PC-9 (cell line): ENCODE measurements at regions not wholly inside any gene's neighbourhood (a gene's known extent, or its start where the extent isn't known, plus 50 kb on each side); places are given as distances from the start of the nearest gene placed in this dataset.

Source experiments
- BruUV-seq: library from RNA; stranded (reverse); fragments of 400-500 nt; replicated peaks from 2 replicates; lab custom pipeline; 2021; lab: Mats Ljungman, UMichigan
- CTCF ChIA-PET: fragments of 300-600 bp; sonication (Branson Sonifier 250); formaldehyde crosslinking; loops from one replicate; lab custom pipeline; 2022; ENCODE audit warnings: antibody characterized with exemption; lab: Charles Lee
- POLR2A ChIA-PET: fragments of 300-600 bp; sonication (Branson Sonifier 250); formaldehyde crosslinking; loops from one replicate; lab custom pipeline; 2022; ENCODE audit warnings: antibody characterized with exemption; ENCODE audit not compliant: unreplicated experiment; lab: Charles Lee
- DNase-seq, 2 experiments: peaks; one replicate each; pipeline versions ENCODE4 v3.0.0 to v3.0.0-alpha.2; 2015 to 2022; ENCODE audit warnings: mixed read lengths in 1 of 2
- H2AFZ ChIP-seq: fragments of 200-600 bp; sonication (generic); 2 replicates; pipeline ENCODE4 v1.8.1; 2017; ENCODE audit warnings: antibody characterized with exemption
- H3F3A ChIP-seq: fragments of 200-600 bp; sonication (generic); 2 replicates; pipeline ENCODE4 v1.8.1; 2017; ENCODE audit warnings: antibody characterized with exemption, mild to moderate bottlenecking, low read depth; ENCODE audit not compliant: insufficient read depth
- H3K27ac ChIP-seq: fragments of 200-600 bp; sonication (generic); 2 replicates; pipeline ENCODE4 v1.6.1; 2016; ENCODE audit warnings: mixed run types
- H3K27me3 ChIP-seq: fragments of 200-600 bp; sonication (generic); 2 replicates; pipeline ENCODE4 v1.6.1; 2016; ENCODE audit warnings: low read depth, mixed run types; ENCODE audit not compliant: insufficient read depth
- H3K36me3 ChIP-seq: fragments of 200-600 bp; sonication (generic); 2 replicates; pipeline ENCODE4 v1.6.1; 2016; ENCODE audit warnings: low read depth, mixed run types
- H3K4me1 ChIP-seq: fragments of 200-600 bp; sonication (generic); replicated peaks from 2 replicates; pipeline ENCODE4 v1.6.1; 2016; ENCODE audit warnings: mixed run types; ENCODE audit not compliant: insufficient read depth
- H3K4me2 ChIP-seq: fragments of 200-600 bp; sonication (generic); 2 replicates; pipeline ENCODE4 v1.6.1; 2017; ENCODE audit warnings: mixed run types
- H3K4me3 ChIP-seq: fragments of 200-600 bp; sonication (generic); 2 replicates; pipeline ENCODE4 v1.6.1; 2016; ENCODE audit warnings: mixed run types
- H3K79me2 ChIP-seq: fragments of 200-600 bp; sonication (generic); 2 replicates; pipeline ENCODE4 v1.6.1; 2017; ENCODE audit warnings: low read depth, mixed run types
- H3K9me2 ChIP-seq: fragments of 200-600 bp; sonication (generic); 2 replicates; pipeline ENCODE4 v1.8.1; 2017; ENCODE audit warnings: mild to moderate bottlenecking; ENCODE audit not compliant: insufficient read depth
- H3K9me3 ChIP-seq: fragments of 200-600 bp; sonication (generic); 2 replicates; pipeline ENCODE4 v1.8.1; 2016; ENCODE audit warnings: low read depth; ENCODE audit not compliant: insufficient read depth
- H4K20me1 ChIP-seq: fragments of 200-600 bp; sonication (generic); 2 replicates; pipeline ENCODE4 v1.8.1; 2017; ENCODE audit not compliant: insufficient read depth
- EZH2 ChIP-seq: fragments of 200-600 bp; sonication (generic); IDR thresholded peaks from 2 replicates; pipeline ENCODE4 v1.8.0; 2017; ENCODE audit warnings: antibody characterized with exemption, low read depth
- intact Hi-C: fragments of 100-400 bp; cut with micrococcal nuclease; formaldehyde crosslinking; loops from one replicate; pipeline ENCODE4 v1.10.0; 2022; ENCODE audit not compliant: unreplicated experiment
- TF ChIP-seq, protein P1 (sequence below): fragments of 200-600 bp; sonication (generic); conservative IDR thresholded peaks from 2 replicates; pipeline ENCODE4 v1.6.1; 2017; ENCODE audit warnings: mixed run types, antibody characterized with exemption, mild to moderate bottlenecking, moderate library complexity

DNA sequence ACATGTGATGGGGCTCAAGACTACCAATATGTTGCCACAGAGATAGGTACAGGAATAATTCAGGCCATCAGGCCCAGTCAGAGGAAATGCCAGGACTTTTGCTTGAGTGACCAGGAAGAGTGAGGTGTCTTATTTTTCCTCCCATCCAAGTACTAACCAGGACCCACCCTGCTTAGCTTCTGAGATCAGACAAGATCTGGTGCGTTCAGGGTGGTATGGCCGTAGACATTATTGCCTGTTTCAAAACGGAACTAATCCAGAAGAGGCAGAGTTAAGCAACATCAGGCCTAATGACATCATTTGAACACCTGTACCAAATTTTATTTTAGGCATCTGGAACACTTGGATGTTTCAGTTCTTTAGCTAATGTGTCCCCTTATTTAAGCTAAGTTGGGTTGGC lies 205.5 kb upstream of the POU2AF2 start:
- intact Hi-C loops, result no loop called here
- no peaks in the 10 kb centered on the region for H3K36me3 ChIP-seq
- H3K27me3 ChIP-seq, result no peaks in the 10 kb centered on the region
- H3K4me2 ChIP-seq, result no peak overlapping the region
- DNase-seq, result no peak
- H3F3A ChIP-seq, result no peaks in the 10 kb centered on the region
- CTCF ChIA-PET, result no interaction called here
- H3K9me3 ChIP-seq, result no peaks in the 10 kb centered on the region; the same call in 1 of the 2 replicates
- TF ChIP-seq, protein P1, sequence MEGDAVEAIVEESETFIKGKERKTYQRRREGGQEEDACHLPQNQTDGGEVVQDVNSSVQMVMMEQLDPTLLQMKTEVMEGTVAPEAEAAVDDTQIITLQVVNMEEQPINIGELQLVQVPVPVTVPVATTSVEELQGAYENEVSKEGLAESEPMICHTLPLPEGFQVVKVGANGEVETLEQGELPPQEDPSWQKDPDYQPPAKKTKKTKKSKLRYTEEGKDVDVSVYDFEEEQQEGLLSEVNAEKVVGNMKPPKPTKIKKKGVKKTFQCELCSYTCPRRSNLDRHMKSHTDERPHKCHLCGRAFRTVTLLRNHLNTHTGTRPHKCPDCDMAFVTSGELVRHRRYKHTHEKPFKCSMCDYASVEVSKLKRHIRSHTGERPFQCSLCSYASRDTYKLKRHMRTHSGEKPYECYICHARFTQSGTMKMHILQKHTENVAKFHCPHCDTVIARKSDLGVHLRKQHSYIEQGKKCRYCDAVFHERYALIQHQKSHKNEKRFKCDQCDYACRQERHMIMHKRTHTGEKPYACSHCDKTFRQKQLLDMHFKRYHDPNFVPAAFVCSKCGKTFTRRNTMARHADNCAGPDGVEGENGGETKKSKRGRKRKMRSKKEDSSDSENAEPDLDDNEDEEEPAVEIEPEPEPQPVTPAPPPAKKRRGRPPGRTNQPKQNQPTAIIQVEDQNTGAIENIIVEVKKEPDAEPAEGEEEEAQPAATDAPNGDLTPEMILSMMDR, result no peak
- no peak for TF ChIP-seq EZH2
- no peaks in the 10 kb centered on the region for H4K20me1 ChIP-seq
- no peaks in the 10 kb centered on the region for H3K79me2 ChIP-seq
- H3K4me3 ChIP-seq, result no peak overlapping the region
- H3K9me2 ChIP-seq, result no peaks in the 10 kb centered on the region
- POLR2A ChIA-PET, result no interaction called here
- H2AFZ ChIP-seq, result no peak overlapping the region
- BruUV-seq, result no TSS peak
- no peaks in the 10 kb centered on the region for H3K4me1 ChIP-seq
- no peak overlapping the region for H3K27ac ChIP-seq

GRCh38 chr11:111035746-111036145 lies 209.8 kb upstream of the POU2AF2 start:
- H3K36me3 ChIP-seq, result no peaks in the 10 kb centered on the region
- no peak overlapping the region for H2AFZ ChIP-seq
- no peak overlapping the region for H3K27ac ChIP-seq
- no peak overlapping the region for H3K4me2 ChIP-seq
- H3F3A ChIP-seq, result no peaks in the 10 kb centered on the region
- no peak overlapping the region for H3K4me3 ChIP-seq
- no peaks in the 10 kb centered on the region; the same call in 1 of the 2 replicates for H3K9me3 ChIP-seq
- CTCF ChIA-PET, result no interaction called here
- H4K20me1 ChIP-seq, result no peaks in the 10 kb centered on the region
- no peaks in the 10 kb centered on the region for H3K79me2 ChIP-seq
- no peak for DNase-seq
- POLR2A ChIA-PET, result no interaction called here
- no peaks in the 10 kb centered on the region for H3K9me2 ChIP-seq
- BruUV-seq, result no TSS peak
- H3K27me3 ChIP-seq, result no peaks in the 10 kb centered on the region
- TF ChIP-seq, protein P1, result no peak
- intact Hi-C loops, result no loop called here
- no peaks in the 10 kb centered on the region for H3K4me1 ChIP-seq

- Histone ChIP-seq H3K79me2 (no peaks in the 10 kb centered on the region), H2AFZ (no peak overlapping the region), H3K36me3 (no peaks in the 10 kb centered on the region), H3K27me3 (no peaks in the 10 kb centered on the region), H3K4me2 (no peak overlapping the region), H4K20me1 (no peaks in the 10 kb centered on the region), H3K4me3 (no peak overlapping the region), H3K9me3 (no peaks in the 10 kb centered on the region), H3K27ac (no peak overlapping the region), H3K4me1 (no peaks in the 10 kb centered on the region), H3F3A (no peaks in the 10 kb centered on the region), H3K9me2 (no peaks in the 10 kb centered on the region)
- POLR2A ChIA-PET, result no interaction called here
- DNase-seq, result no peak
- intact Hi-C loops, result no loop called here
- CTCF ChIA-PET, result no interaction called here
- TF ChIP-seq, protein P1, result no peak
- no peak for TF ChIP-seq EZH2
- no TSS peak for BruUV-seq
These were observed 219.3 kb upstream of the POU2AF2 start for GRCh38 chr11:111026241-111026640.
